Cerebellar cortex (tissue), 1 donor: ENCODE measurements at regions not wholly inside any gene's neighbourhood (a gene's known extent, or its start where the extent isn't known, plus 50 kb on each side); places are given as distances from the start of the nearest gene placed in this dataset.

Experiments used
- DNase-seq: peaks from one replicate; pipeline ENCODE4 v3.0.0-alpha.2; 2015; ENCODE audit warnings: low spot score

DNA sequence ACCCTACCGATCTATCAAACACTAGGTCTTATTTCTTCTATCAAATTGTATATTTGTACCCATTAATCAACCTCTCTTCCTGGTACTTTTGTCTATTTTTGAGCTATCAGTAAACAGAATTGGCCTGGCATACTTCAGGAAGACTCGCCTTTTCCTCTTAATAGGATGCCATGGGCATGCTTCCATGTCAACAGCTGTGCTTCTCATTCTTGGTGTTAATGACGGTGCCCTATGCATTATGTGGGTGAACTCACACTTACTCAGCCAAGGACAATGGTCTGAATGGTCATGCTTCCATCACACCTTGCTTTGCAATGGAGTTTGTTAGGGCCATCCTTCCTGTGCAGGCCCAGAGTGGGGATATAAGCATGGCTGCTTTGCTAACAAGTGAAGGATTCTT, 521.8 kb downstream of the MIAT start:
- no peak for DNase-seq

GRCh38 chr22:27181537-27181936, 524.1 kb downstream of the MIAT start:
- no peak for DNase-seq

GRCh38 chr22:27183474-27183873, 526.1 kb downstream of the MIAT start:
- no peak for DNase-seq

- DNase-seq, result no peak
Observed at GRCh38 chr22:27185099-27185709, 527.8 kb downstream of the MIAT start.

- DNase-seq, result no peak
Observed at GRCh38 chr22:27185760-27186302, 528.4 kb downstream of the MIAT start.

- no peak for DNase-seq
Observed at GRCh38 chr22:27186643-27187042, 529.3 kb downstream of the MIAT start.

- DNase-seq, result no peak
Observed at GRCh38 chr22:27192135-27192829, 534.9 kb downstream of the MIAT start.

GRCh38 chr22:27193215-27193614, 535.8 kb downstream of the MIAT start:
- no peak for DNase-seq

DNA sequence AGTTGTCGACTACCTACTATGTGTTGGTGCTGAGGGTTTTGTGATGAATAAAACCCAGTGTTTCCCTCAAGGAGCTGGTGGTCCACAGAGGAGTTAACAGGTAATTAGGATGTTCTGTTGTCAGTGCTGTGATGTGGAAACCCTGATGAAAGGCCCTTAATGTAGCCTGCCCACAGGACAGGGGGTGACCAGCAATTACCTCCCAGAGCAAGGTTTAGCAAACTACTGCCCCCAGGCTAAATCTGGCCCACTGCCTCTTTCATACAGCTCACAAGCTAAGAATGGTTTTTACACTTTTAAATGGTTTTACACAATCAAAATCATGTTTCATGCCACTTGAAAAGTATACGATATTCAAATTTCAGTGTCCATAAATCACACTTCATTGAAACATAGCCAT, 536.2 kb downstream of the MIAT start:
- DNase-seq, result no peak

- no peak for DNase-seq
Observed at GRCh38 chr22:27194096-27194748, 536.8 kb downstream of the MIAT start.

GRCh38 chr22:27195094-27195493, 537.7 kb downstream of the MIAT start:
- no peak for DNase-seq

GRCh38 chr22:27195494-27195893, 538.1 kb downstream of the MIAT start:
- DNase-seq, result no peak

DNA sequence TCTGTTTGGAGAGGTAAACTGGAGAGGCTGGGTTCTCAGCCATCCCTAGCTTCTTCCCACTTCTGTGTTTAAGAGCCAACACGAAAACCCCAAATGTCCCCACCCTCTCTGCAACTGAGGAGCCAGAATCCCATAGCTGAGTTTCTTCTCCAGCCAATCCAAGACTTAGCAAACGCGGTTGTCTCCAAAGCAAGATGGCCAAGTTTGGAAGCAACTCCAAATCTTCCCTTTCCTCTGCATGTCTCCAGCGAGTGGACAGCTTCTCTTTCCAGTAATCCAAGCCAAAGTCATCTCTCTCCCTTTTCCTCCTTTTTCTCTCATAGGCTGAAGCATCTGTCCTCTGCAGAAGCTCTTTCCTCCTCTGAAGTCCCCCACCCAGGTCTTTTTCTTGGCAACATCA, 539.2 kb downstream of the MIAT start:
- no peak for DNase-seq

GRCh38 chr22:27197052-27197451, 539.7 kb downstream of the MIAT start:
- no peak for DNase-seq

GRCh38 chr22:27197618-27198017, 540.2 kb downstream of the MIAT start:
- DNase-seq, result no peak

DNA sequence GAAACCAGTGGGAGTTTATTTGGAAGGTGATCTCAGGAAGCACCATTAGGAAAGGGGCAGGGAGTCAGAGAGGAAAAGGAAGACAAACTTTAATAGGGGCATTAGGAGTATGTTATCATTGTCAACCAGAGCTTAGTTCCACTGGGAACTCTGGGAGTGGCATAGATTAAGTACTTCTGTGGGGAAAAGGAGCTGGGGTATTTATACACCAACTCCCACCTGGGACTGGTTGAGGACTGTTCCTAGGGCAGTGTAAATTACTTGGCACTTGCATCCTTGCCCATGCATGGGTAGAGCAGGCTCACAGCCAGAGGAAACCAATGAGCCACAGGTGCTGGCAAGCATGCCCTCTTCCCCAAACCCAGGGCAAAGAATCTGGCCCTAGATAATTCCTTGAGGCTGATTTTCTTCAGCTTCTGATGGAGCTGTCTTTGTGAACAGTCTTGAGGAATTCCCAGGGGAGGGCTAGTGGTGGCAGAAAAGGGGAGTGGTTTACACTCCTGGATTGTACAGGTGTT, 541.2 kb downstream of the MIAT start:
- DNase-seq, result no peak

GRCh38 chr22:27199354-27199753, 542.0 kb downstream of the MIAT start:
- no peak for DNase-seq

DNA sequence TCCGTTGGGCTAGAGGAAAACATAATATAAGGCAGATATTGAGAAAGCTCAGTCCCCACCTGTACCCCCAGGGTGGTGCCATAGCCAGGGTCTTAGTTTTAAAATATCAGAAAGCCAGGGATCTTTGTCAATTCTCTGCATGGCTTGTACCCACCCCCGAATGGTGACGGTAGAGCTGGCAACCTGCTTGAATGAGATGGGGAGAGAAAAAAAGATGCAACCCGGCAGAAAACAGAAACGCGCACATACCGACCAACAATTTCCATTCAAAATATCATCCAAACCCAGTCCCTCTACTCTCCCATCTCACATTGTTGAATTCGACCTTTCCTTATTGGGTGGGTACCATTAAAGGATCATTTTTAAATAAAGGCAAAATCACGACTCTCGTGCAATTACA, 543.9 kb downstream of the MIAT start:
- no peak for DNase-seq

- no peak for DNase-seq
Observed at GRCh38 chr22:27201741-27202140, 544.4 kb downstream of the MIAT start.

DNA sequence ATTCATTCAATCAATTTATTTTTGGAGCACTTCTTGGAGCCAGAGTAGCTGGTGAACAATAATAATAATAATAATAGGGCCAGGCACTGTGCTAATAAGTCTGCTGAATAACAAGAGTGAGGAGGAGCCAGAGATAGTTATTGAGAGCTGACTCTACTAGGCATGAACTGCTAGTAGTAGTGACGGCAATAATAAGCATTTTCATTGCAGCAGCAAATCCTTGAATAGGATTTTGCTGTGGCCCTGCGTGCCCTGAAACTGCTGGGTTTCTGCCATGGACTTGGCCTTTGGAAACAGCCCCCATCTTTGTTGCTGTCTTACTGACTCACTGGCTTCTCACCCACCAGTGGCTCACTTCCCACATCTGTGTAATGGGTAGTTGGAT, 545.9 kb downstream of the MIAT start:
- no peak for DNase-seq

DNA sequence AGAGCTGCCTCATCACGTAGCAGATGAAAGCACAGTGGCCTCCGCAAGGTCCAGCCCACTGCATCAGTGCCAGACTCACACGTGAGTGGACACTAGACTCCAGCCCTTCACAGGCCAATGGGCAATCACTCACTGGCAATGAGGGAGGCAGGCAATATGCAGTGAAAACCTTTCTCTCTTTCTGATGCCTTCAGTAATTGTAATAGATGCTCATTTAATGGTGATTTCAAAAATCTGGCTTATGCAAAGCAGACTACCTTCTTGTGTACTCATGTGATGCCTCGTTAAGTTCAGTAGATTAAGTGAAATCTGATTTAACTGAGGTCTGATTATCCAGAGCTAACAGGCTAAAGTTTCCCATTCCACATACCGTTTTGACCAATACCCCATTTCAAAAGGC, 546.9 kb downstream of the MIAT start:
- no peak for DNase-seq

DNA sequence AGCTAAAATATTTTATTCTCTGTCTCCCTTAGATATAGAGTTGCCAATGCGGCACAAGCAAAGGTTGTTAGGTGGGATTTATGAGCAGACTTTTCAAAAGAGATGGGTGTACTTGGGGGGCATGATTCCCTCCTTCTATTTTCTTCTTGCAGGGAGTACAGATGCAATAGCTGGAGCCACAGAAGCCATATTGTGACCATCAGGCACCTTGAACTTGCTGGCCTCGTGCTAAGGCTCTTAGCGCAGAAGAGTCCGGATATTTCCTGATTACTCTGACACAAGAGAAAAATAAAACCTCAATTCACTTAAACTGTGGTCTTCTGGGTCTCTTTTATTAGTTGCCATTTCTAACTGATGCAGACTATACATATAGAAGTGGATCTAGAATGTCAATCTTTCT, 547.4 kb downstream of the MIAT start:
- DNase-seq, result no peak
